ENCODE measurements at regions not wholly inside any gene's neighbourhood (a gene's known extent, or its start where the extent isn't known, plus 50 kb on each side); places are given as distances from the start of the nearest gene placed in this dataset.
A peak's percentile ranks its signal among the peaks of the same experiment; 100 is the strongest.

- no peak for TF ChIP-seq CTCF (IDR thresholded peaks at IDR 0.05; ENCODE audit: borderline replicate concordance, insufficient read depth, low read depth, low read length)
- no peak overlapping the region for H3K4me3 ChIP-seq (ENCODE audit: low read depth, low read length)
Observed at GRCh38 chr1:224500796-224501195, 66.2 kb upstream of the WDR26 start.

GRCh38 chr1:224501836-224502235 lies 67.2 kb upstream of the WDR26 start:
- TF ChIP-seq CTCF (IDR thresholded peaks at IDR 0.05; ENCODE audit: borderline replicate concordance, insufficient read depth, low read depth, low read length), result no peak
- no peak overlapping the region for H3K4me3 ChIP-seq (ENCODE audit: low read depth, low read length)

DNA sequence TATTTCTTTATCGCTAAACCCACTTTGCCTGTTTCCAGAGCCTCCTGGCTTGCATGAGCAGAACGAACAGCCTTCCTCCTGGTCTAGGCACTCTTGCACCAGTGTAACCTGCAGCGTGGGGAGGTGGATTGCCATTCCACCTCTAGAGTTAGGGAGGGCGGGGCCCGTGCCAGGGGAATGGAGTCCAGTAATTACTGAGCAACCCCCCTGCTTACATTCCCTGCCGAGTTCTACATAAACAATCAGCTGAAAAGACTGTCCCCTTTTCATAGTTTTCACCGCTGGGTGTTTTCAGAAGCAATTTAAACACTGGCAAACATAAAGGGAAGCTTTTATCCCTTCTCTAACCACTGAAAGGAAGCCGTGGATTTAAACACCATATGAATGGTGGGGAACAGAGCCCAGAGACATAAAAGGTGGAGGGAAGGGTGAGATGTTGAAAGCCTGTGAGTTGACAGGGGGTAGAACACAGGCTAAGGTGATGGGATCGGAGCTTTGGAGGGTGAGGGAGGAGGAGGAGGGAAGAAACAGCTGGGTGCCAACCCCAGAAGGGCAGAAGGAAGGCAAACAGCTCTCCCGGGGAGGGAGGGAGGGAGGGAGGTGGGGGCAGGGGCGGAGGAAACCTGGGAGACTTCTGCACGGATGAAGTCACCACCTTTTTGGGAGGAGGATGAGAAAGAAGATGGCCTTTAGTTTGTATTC lies 68.0 kb upstream of the WDR26 start:
- no peak overlapping the region for H3K4me3 ChIP-seq (ENCODE audit: low read depth, low read length)

GRCh38 chr1:224503161-224504118 lies 68.8 kb upstream of the WDR26 start:
- no peak overlapping the region for H3K4me3 ChIP-seq (ENCODE audit: low read depth, low read length)
- TF ChIP-seq CTCF (IDR thresholded peaks at IDR 0.05; ENCODE audit: borderline replicate concordance, insufficient read depth, low read depth, low read length), result peak; percentile 44; the same call in 1 of the 2 replicates

More for the DNA sequence above, 68.0 kb upstream of the WDR26 start:
- TF ChIP-seq CTCF (IDR thresholded peaks at IDR 0.05; ENCODE audit: borderline replicate concordance, insufficient read depth, low read depth, low read length), result no peak

GRCh38 chr1:224504297-224505041 lies 69.9 kb upstream of the WDR26 start:
- TF ChIP-seq CTCF (IDR thresholded peaks at IDR 0.05; ENCODE audit: borderline replicate concordance, insufficient read depth, low read depth, low read length), result no peak
- H3K4me3 ChIP-seq (ENCODE audit: low read depth, low read length), result no peak overlapping the region

- H3K4me3 ChIP-seq (ENCODE audit: low read depth, low read length), result no peak overlapping the region
- no peak for TF ChIP-seq CTCF (IDR thresholded peaks at IDR 0.05; ENCODE audit: borderline replicate concordance, insufficient read depth, low read depth, low read length)
Observed at GRCh38 chr1:224505454-224506093, 71.0 kb upstream of the WDR26 start.

All from GM12875 (cell line).